CD4-positive, CD25-positive, alpha-beta regulatory T cell (primary cell): ENCODE measurements at regions not wholly inside any gene's neighbourhood (a gene's known extent, or its start where the extent isn't known, plus 50 kb on each side); places are given as distances from the start of the nearest gene placed in this dataset.

Source experiments
- ATAC-seq, 2 donors: fragments of 150-1000 bp; cut with Tn5 transposase; one replicate each; pipeline ENCODE4 v1.10.0; 2021; ENCODE audit warnings: low read depth in 2 of 2, moderate number of reproducible peaks in 2 of 2, moderate library complexity in 1 of 2
- DNase-seq, 3 donors: peaks; one replicate each; pipeline versions ENCODE4 v3.0.0 to v3.0.0-alpha.2; 2012 to 2022; ENCODE audit warnings: mixed read lengths in 1 of 3
- H3K27ac ChIP-seq: one replicate; pipeline ENCODE4 v1.7.0; 2013; ENCODE audit warnings: mild to moderate bottlenecking, low read length; ENCODE audit not compliant: insufficient read depth, poor library complexity, severe bottlenecking
- H3K27me3 ChIP-seq: one replicate; pipeline ENCODE4 v1.7.0; 2013; ENCODE audit warnings: low read length; ENCODE audit not compliant: control insufficient read depth, insufficient read depth
- H3K36me3 ChIP-seq: one replicate; pipeline ENCODE4 v1.7.0; 2013; ENCODE audit warnings: mild to moderate bottlenecking, low read length, moderate library complexity; ENCODE audit not compliant: control insufficient read depth, insufficient read depth
- H3K4me1 ChIP-seq: 2 replicates; pipeline ENCODE4 v1.7.0; 2013; ENCODE audit warnings: mild to moderate bottlenecking, low read length; ENCODE audit not compliant: insufficient read depth, control insufficient read depth, poor library complexity, severe bottlenecking
- H3K4me3 ChIP-seq: one replicate; pipeline ENCODE4 v1.7.0; 2013; ENCODE audit warnings: low read depth, mild to moderate bottlenecking, low read length, moderate library complexity
- H3K9me3 ChIP-seq, 2 experiments: 1 replicate in 1 of 2; 2 replicates in 1 of 2; pipeline ENCODE4 v1.7.0; 2013; ENCODE audit warnings: low read length in 2 of 2, mild to moderate bottlenecking in 1 of 2, moderate library complexity in 1 of 2; ENCODE audit not compliant: control insufficient read depth in 2 of 2
- H3K27ac Mint-ChIP-seq, 3 donors: one replicate each; pipeline ENCODE4 v1.8.0; 2020 to 2022; ENCODE audit warnings: mild to moderate bottlenecking in 3 of 3, mixed read lengths in 3 of 3, moderate library complexity in 2 of 3
- H3K27me3 Mint-ChIP-seq: one replicate; pipeline ENCODE4 v1.8.0; 2022; ENCODE audit warnings: mild to moderate bottlenecking, mixed read lengths
- H3K36me3 Mint-ChIP-seq: one replicate; pipeline ENCODE4 v1.8.0; 2020; ENCODE audit warnings: mixed read lengths
- H3K4me1 Mint-ChIP-seq, 4 donors: one replicate each; pipeline ENCODE4 v1.8.0; 2020 to 2022; ENCODE audit warnings: mixed read lengths in 4 of 4, mild to moderate bottlenecking in 1 of 4
- H3K4me3 Mint-ChIP-seq, 4 donors: one replicate each; pipeline ENCODE4 v1.8.0; 2020 to 2022; ENCODE audit warnings: mild to moderate bottlenecking in 4 of 4, mixed read lengths in 4 of 4, moderate library complexity in 3 of 4
- H3K9me3 Mint-ChIP-seq, 7 donors: one replicate each; pipeline ENCODE4 v1.8.0; 2020 to 2022; ENCODE audit warnings: mixed read lengths in 7 of 7, mild to moderate bottlenecking in 3 of 7, moderate library complexity in 2 of 7

GRCh38 chr4:92090887-92091286 is 212.9 kb upstream of the GRID2 start:
- Mint-ChIP-seq H3K9me3 (peaks cover 2 to 33% (median 10%) of the 10 kb centered on the region in 7 donors), H3K4me3 (no peak overlapping the region), H3K4me1 (peaks cover 0 to 5% (median 0%) of the 10 kb centered on the region in 4 donors), H3K36me3 (no peaks in the 10 kb centered on the region), H3K27me3 (no peaks in the 10 kb centered on the region), H3K27ac (no peak overlapping the region)
- Histone ChIP-seq H3K27me3 (no peaks in the 10 kb centered on the region), H3K4me3 (no peak overlapping the region), H3K4me1 (no peaks in the 10 kb centered on the region), H3K27ac (no peak overlapping the region), H3K36me3 (no peaks in the 10 kb centered on the region), H3K9me3 (peaks cover 0 to 6% of the 10 kb centered on the region in 2 experiments)
- DNase-seq, result no peak
- no peak for ATAC-seq

DNA sequence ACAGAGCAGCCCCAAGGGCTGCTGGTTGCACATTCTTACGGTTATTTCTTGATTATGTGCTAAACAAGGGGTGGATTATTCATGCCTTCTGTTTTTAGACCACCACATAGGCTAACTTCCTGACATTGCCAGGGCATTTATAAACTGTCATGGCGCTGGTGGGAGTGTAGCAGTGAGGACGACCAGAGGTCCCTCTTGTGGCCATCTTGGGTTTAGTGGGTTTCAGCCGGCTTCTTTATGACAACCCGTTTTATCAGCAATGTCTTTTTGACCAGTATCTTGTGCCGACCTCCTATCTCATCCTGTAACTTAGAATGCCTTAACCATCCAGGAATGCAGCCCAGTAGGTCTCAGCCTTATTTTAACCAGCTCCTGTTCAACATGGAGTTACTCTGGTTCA is 212.4 kb upstream of the GRID2 start:
- Histone ChIP-seq H3K4me3 (no peak overlapping the region), H3K9me3 (peaks cover 0 to 6% of the 10 kb centered on the region in 2 experiments), H3K27me3 (no peaks in the 10 kb centered on the region), H3K36me3 (no peaks in the 10 kb centered on the region), H3K27ac (no peak overlapping the region), H3K4me1 (no peaks in the 10 kb centered on the region)
- H3K4me3 Mint-ChIP-seq, result no peak overlapping the region
- H3K36me3 Mint-ChIP-seq, result no peaks in the 10 kb centered on the region
- ATAC-seq (no peak), DNase-seq (no peak)
- H3K27me3 Mint-ChIP-seq, result no peaks in the 10 kb centered on the region
- no peak overlapping the region for H3K27ac Mint-ChIP-seq
- H3K9me3 Mint-ChIP-seq, result peaks cover 2 to 33% (median 10%) of the 10 kb centered on the region in 7 donors
- H3K4me1 Mint-ChIP-seq, result peaks cover 0 to 5% (median 0%) of the 10 kb centered on the region in 4 donors

GRCh38 chr4:92099861-92100260 is 203.9 kb upstream of the GRID2 start:
- H3K27me3 Mint-ChIP-seq, result no peaks in the 10 kb centered on the region
- peaks cover 0 to 30% (median 3%) of the 10 kb centered on the region in 7 donors for H3K9me3 Mint-ChIP-seq
- Histone ChIP-seq H3K4me3 (no peak overlapping the region), H3K27me3 (no peaks in the 10 kb centered on the region), H3K9me3 (peaks cover 0 to 2% of the 10 kb centered on the region in 2 experiments), H3K4me1 (no peaks in the 10 kb centered on the region), H3K36me3 (no peaks in the 10 kb centered on the region), H3K27ac (no peak overlapping the region)
- H3K27ac Mint-ChIP-seq, result no peak overlapping the region
- H3K4me3 Mint-ChIP-seq, result no peak overlapping the region
- H3K4me1 Mint-ChIP-seq, result no peaks in the 10 kb centered on the region
- no peaks in the 10 kb centered on the region for H3K36me3 Mint-ChIP-seq
- DNase-seq (no peak), ATAC-seq (no peak)

- H3K9me3 Mint-ChIP-seq, result peaks cover 0 to 26% (median 4%) of the 10 kb centered on the region in 7 donors
- H3K36me3 Mint-ChIP-seq, result no peaks in the 10 kb centered on the region
- Histone ChIP-seq H3K36me3 (no peaks in the 10 kb centered on the region), H3K9me3 (no peaks in the 10 kb centered on the region), H3K27ac (no peak overlapping the region), H3K4me1 (no peaks in the 10 kb centered on the region), H3K27me3 (no peaks in the 10 kb centered on the region), H3K4me3 (no peak overlapping the region)
- DNase-seq (no peak), ATAC-seq (no peak)
- no peaks in the 10 kb centered on the region for H3K4me1 Mint-ChIP-seq
- no peak overlapping the region for H3K4me3 Mint-ChIP-seq
- no peak overlapping the region for H3K27ac Mint-ChIP-seq
- H3K27me3 Mint-ChIP-seq, result no peaks in the 10 kb centered on the region
These were observed 202.8 kb upstream of the GRID2 start for GRCh38 chr4:92100975-92101374.

- Mint-ChIP-seq H3K9me3 (peaks cover 0 to 26% (median 4%) of the 10 kb centered on the region in 7 donors), H3K4me1 (no peaks in the 10 kb centered on the region), H3K36me3 (no peaks in the 10 kb centered on the region), H3K27ac (no peak overlapping the region), H3K4me3 (no peak overlapping the region), H3K27me3 (no peaks in the 10 kb centered on the region)
- no peak overlapping the region for H3K4me3 ChIP-seq
- no peak overlapping the region for H3K27ac ChIP-seq
- no peaks in the 10 kb centered on the region for H3K4me1 ChIP-seq
- no peaks in the 10 kb centered on the region for H3K27me3 ChIP-seq
- no peak for ATAC-seq
- no peaks in the 10 kb centered on the region for H3K36me3 ChIP-seq
- DNase-seq, result no peak
- H3K9me3 ChIP-seq, result no peaks in the 10 kb centered on the region
These were observed 202.0 kb upstream of the GRID2 start for GRCh38 chr4:92101737-92102172.

DNA sequence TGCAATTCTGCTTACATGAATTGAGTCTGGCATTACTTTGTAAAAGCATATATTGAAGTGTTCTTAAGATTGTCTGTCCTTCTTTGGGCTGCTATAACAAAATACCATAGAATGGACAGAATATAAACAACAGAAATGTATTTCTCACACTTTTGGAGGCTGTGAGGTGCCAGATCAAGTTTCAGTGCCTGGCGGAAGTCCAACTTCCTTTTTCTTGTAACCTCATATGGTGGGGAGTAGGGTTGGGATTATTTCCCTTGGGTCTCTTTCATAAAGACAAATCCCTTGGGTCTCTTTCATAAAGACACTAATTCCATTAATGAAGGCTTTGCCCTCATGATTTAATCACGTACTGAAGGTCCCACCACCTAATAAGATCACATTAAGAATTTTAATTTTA is 199.3 kb upstream of the GRID2 start:
- H3K9me3 ChIP-seq, result no peaks in the 10 kb centered on the region
- Mint-ChIP-seq H3K4me1 (no peaks in the 10 kb centered on the region), H3K36me3 (no peaks in the 10 kb centered on the region), H3K4me3 (no peak overlapping the region), H3K9me3 (peaks cover 0 to 26% (median 4%) of the 10 kb centered on the region in 7 donors), H3K27ac (no peak overlapping the region), H3K27me3 (no peaks in the 10 kb centered on the region)
- H3K4me3 ChIP-seq, result no peak overlapping the region
- DNase-seq (no peak), ATAC-seq (no peak)
- H3K4me1 ChIP-seq, result no peaks in the 10 kb centered on the region
- no peaks in the 10 kb centered on the region for H3K36me3 ChIP-seq
- H3K27me3 ChIP-seq, result no peaks in the 10 kb centered on the region
- no peak overlapping the region for H3K27ac ChIP-seq

- H3K27me3 Mint-ChIP-seq, result no peaks in the 10 kb centered on the region
- no peak overlapping the region for H3K4me3 Mint-ChIP-seq
These were observed 196.9 kb upstream of the GRID2 start for GRCh38 chr4:92106816-92107215.

DNA sequence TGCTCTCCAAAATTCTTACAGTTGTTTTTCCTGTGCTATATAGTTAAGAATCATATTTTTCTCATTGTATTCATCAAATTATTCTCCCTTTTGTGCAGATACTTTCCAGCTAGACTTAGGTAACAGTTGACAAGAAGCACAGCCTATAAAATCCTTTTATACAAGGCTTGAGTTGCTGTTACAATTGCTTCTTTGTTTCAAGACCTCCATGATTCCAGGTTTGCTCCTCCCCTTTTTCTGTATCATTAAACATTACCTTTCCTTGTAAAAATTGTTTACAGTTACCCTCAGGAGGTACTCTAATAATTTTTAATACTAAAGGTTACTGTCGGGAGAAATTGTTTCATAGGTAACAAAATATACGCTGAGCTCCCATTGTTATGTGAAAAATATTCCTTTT is 192.3 kb upstream of the GRID2 start:
- Mint-ChIP-seq H3K4me1 (no peaks in the 10 kb centered on the region), H3K4me3 (no peak overlapping the region), H3K36me3 (no peaks in the 10 kb centered on the region), H3K9me3 (peaks cover 0 to 9% (median 3%) of the 10 kb centered on the region in 7 donors), H3K27ac (no peak overlapping the region), H3K27me3 (no peaks in the 10 kb centered on the region)
- H3K36me3 ChIP-seq, result no peaks in the 10 kb centered on the region
- H3K4me3 ChIP-seq, result no peak overlapping the region
- ATAC-seq (no peak), DNase-seq (no peak)
- H3K27ac ChIP-seq, result no peak overlapping the region
- no peaks in the 10 kb centered on the region for H3K4me1 ChIP-seq
- H3K27me3 ChIP-seq, result no peaks in the 10 kb centered on the region
- H3K9me3 ChIP-seq, result peaks cover 0 to 2% of the 10 kb centered on the region in 2 experiments

More at GRCh38 chr4:92106816-92107215, 196.9 kb upstream of the GRID2 start:
- no peaks in the 10 kb centered on the region for H3K27me3 ChIP-seq
- no peak overlapping the region for H3K4me3 ChIP-seq
- no peaks in the 10 kb centered on the region for H3K36me3 ChIP-seq
- ATAC-seq (no peak), DNase-seq (no peak)
- Mint-ChIP-seq H3K36me3 (no peaks in the 10 kb centered on the region), H3K27ac (no peak overlapping the region), H3K9me3 (peaks cover 0 to 13% (median 1%) of the 10 kb centered on the region in 7 donors), H3K4me1 (no peaks in the 10 kb centered on the region)
- peaks cover 0 to 2% of the 10 kb centered on the region in 2 experiments for H3K9me3 ChIP-seq
- H3K4me1 ChIP-seq, result no peaks in the 10 kb centered on the region
- no peak overlapping the region for H3K27ac ChIP-seq
